GM23338 (cell line): ENCODE measurements at regions not wholly inside any gene's neighbourhood (a gene's known extent, or its start where the extent isn't known, plus 50 kb on each side); places are given as distances from the start of the nearest gene placed in this dataset.
A peak's percentile ranks its signal among the peaks of the same experiment; 100 is the strongest.

Experiments
- ATAC-seq: fragments of 200-7000 bp; cut with Tn5 transposase; 3 replicates; pipeline ENCODE4 v1.9.1; 2020
- DNase-seq: peaks from one replicate; pipeline ENCODE4 v3.0.0-alpha.2; 2015; ENCODE audit warnings: low spot score
- H2AFZ ChIP-seq: fragments of 200-600 bp; sonication (generic); 2 replicates; pipeline ENCODE4 v1.8.0; 2016; ENCODE audit warnings: antibody characterized with exemption, mild to moderate bottlenecking, moderate library complexity
- H3F3A ChIP-seq: fragments of 200-600 bp; sonication (generic); replicated peaks from 2 replicates; pipeline ENCODE4 v1.8.0; 2017; ENCODE audit warnings: antibody characterized with exemption, mixed run types, low read depth
- H3K27ac ChIP-seq: fragments of 200-600 bp; sonication (generic); 2 replicates; pipeline ENCODE4 v1.6.1; 2016; ENCODE audit warnings: low read depth
- H3K27me3 ChIP-seq: fragments of 200-600 bp; sonication (generic); 2 replicates; pipeline ENCODE4 v1.8.0; 2016; ENCODE audit warnings: mild to moderate bottlenecking, mixed run types, moderate library complexity; ENCODE audit not compliant: insufficient read depth
- H3K36me3 ChIP-seq: fragments of 200-600 bp; sonication (generic); 2 replicates; pipeline ENCODE4 v1.8.0; 2016; ENCODE audit warnings: mild to moderate bottlenecking; ENCODE audit not compliant: insufficient read depth
- H3K4me1 ChIP-seq: fragments of 200-600 bp; sonication (generic); 2 replicates; pipeline ENCODE4 v1.8.0; 2016; ENCODE audit warnings: mild to moderate bottlenecking, moderate library complexity; ENCODE audit not compliant: insufficient read depth
- H3K4me2 ChIP-seq: fragments of 200-600 bp; sonication (generic); 2 replicates; pipeline ENCODE4 v1.7.1; 2017; ENCODE audit warnings: mixed run types
- H3K4me3 ChIP-seq: fragments of 200-600 bp; sonication (generic); 2 replicates; pipeline ENCODE4 v1.6.1; 2016; ENCODE audit warnings: mixed run types
- H3K79me2 ChIP-seq: fragments of 200-600 bp; sonication (generic); replicated peaks from 2 replicates; pipeline ENCODE4 v1.8.0; 2017; ENCODE audit warnings: mild to moderate bottlenecking; ENCODE audit not compliant: insufficient read depth
- H3K9me2 ChIP-seq: fragments of 200-600 bp; sonication (generic); 2 replicates; pipeline ENCODE4 v1.8.0; 2017; ENCODE audit not compliant: insufficient read depth
- H4K20me1 ChIP-seq: fragments of 200-600 bp; sonication (generic); replicated peaks from 2 replicates; pipeline ENCODE4 v1.8.0; 2017; ENCODE audit warnings: mild to moderate bottlenecking; ENCODE audit not compliant: insufficient read depth
- H3K27ac Mint-ChIP-seq: 2 replicates; pipeline ENCODE4 v1.8.0; 2020; ENCODE audit warnings: inconsistent platforms, mild to moderate bottlenecking, moderate library complexity, mixed read lengths
- H3K27me3 Mint-ChIP-seq: 3 replicates; pipeline ENCODE4 v1.8.0; 2022; ENCODE audit warnings: low read depth, mild to moderate bottlenecking, moderate library complexity, mixed read lengths, inconsistent platforms; ENCODE audit not compliant: insufficient read depth, poor library complexity
- H3K36me3 Mint-ChIP-seq: 3 replicates; pipeline ENCODE4 v1.8.0; 2021; ENCODE audit warnings: low read depth, mild to moderate bottlenecking, inconsistent platforms, moderate library complexity, mixed read lengths
- H3K4me1 Mint-ChIP-seq: 3 replicates; pipeline ENCODE4 v1.8.0; 2020; ENCODE audit warnings: mild to moderate bottlenecking, inconsistent platforms, mixed read lengths
- H3K4me3 Mint-ChIP-seq: 3 replicates; pipeline ENCODE4 v1.8.0; 2021; ENCODE audit warnings: moderate library complexity, mild to moderate bottlenecking, inconsistent platforms, mixed read lengths
- H3K9me3 Mint-ChIP-seq: 3 replicates; pipeline ENCODE4 v1.8.0; 2020; ENCODE audit warnings: moderate library complexity, mild to moderate bottlenecking, inconsistent platforms, mixed read lengths
- CREB1 ChIP-seq: fragments of 250-450 bp; sonication (Bioruptor Pico); IDR thresholded peaks from 2 replicates; pipeline ENCODE4 v1.5.0; 2020; ENCODE audit warnings: low read depth, mild to moderate bottlenecking, moderate library complexity
- EZH2 ChIP-seq: fragments of 200-600 bp; sonication (generic); IDR thresholded peaks from one replicate; pipeline ENCODE4 v1.8.0; 2017; ENCODE audit warnings: antibody characterized with exemption, mild to moderate bottlenecking, low read depth; ENCODE audit not compliant: unreplicated experiment
- EZH2phosphoT487 ChIP-seq: fragments of 200-600 bp; sonication (generic); IDR thresholded peaks from one replicate; pipeline ENCODE4 v1.8.1; 2018; ENCODE audit warnings: antibody characterized with exemption; ENCODE audit not compliant: unreplicated experiment
- JUNB ChIP-seq: IDR thresholded peaks from one replicate; pipeline ENCODE4 v1.6.1; 2016; ENCODE audit warnings: antibody characterized with exemption; ENCODE audit not compliant: unreplicated experiment
- NANOG ChIP-seq: IDR thresholded peaks from 2 replicates; pipeline ENCODE4 v1.6.1; 2016; ENCODE audit warnings: antibody characterized with exemption, borderline replicate concordance
- POLR2AphosphoS5 ChIP-seq: IDR thresholded peaks from 2 replicates; pipeline ENCODE4 v1.6.1; 2016; ENCODE audit warnings: antibody characterized with exemption, low read depth
- STAT1 ChIP-seq: IDR thresholded peaks from one replicate; pipeline ENCODE4 v1.6.1; 2016; ENCODE audit warnings: antibody characterized with exemption; ENCODE audit not compliant: unreplicated experiment
- TF ChIP-seq, protein P1 (sequence below): IDR thresholded peaks from one replicate; pipeline ENCODE4 v1.6.1; 2018; ENCODE audit warnings: antibody characterized with exemption; ENCODE audit not compliant: unreplicated experiment
- TF ChIP-seq, protein P2 (sequence below), 2 experiments: fragments of 200-600 bp in 1 of 2; sonication (generic) in 1 of 2; conservative IDR thresholded peaks; 2 replicates each; pipeline versions ENCODE4 v1.5.1 to v1.6.1; 2016 to 2017; ENCODE audit warnings: antibody characterized with exemption in 2 of 2, low read depth in 2 of 2, mild to moderate bottlenecking in 2 of 2, moderate library complexity in 1 of 2

DNA sequence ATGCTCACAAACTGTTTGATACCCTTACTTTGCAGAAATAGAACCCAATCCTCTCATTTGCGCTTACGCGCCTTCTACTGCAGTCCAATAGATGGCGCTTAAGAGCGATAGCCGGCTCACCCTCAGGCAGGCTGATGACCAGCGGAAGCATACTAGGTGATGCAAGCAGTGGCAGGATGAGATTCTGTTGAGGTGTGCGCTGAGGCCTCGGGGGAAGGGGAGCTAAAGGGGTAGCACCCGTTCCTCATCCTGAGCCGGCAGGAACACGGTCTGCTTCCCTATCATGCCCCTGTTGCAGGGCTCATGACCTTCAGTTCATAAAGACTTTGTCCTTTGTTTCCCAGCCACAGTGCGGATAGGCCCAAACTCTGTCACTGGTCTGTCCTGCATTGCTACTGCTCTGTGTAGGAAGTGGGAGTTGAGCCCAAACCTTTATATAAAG lies 628.9 kb downstream of the TLL1 start:
- H3K27me3 Mint-ChIP-seq: no peaks in the 10 kb centered on the region
- H3K27ac Mint-ChIP-seq: peak overlapping the region; percentile 76; the same call in 1 of the 2 replicates
- DNase-seq (peak; percentile 90), ATAC-seq (peak; percentile 99)
- H3K4me2 ChIP-seq: no peak overlapping the region
- no peaks in the 10 kb centered on the region for H3K36me3 Mint-ChIP-seq
- TF ChIP-seq, protein P1, sequence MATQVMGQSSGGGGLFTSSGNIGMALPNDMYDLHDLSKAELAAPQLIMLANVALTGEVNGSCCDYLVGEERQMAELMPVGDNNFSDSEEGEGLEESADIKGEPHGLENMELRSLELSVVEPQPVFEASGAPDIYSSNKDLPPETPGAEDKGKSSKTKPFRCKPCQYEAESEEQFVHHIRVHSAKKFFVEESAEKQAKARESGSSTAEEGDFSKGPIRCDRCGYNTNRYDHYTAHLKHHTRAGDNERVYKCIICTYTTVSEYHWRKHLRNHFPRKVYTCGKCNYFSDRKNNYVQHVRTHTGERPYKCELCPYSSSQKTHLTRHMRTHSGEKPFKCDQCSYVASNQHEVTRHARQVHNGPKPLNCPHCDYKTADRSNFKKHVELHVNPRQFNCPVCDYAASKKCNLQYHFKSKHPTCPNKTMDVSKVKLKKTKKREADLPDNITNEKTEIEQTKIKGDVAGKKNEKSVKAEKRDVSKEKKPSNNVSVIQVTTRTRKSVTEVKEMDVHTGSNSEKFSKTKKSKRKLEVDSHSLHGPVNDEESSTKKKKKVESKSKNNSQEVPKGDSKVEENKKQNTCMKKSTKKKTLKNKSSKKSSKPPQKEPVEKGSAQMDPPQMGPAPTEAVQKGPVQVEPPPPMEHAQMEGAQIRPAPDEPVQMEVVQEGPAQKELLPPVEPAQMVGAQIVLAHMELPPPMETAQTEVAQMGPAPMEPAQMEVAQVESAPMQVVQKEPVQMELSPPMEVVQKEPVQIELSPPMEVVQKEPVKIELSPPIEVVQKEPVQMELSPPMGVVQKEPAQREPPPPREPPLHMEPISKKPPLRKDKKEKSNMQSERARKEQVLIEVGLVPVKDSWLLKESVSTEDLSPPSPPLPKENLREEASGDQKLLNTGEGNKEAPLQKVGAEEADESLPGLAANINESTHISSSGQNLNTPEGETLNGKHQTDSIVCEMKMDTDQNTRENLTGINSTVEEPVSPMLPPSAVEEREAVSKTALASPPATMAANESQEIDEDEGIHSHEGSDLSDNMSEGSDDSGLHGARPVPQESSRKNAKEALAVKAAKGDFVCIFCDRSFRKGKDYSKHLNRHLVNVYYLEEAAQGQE: no peak
- TF ChIP-seq, protein P2, sequence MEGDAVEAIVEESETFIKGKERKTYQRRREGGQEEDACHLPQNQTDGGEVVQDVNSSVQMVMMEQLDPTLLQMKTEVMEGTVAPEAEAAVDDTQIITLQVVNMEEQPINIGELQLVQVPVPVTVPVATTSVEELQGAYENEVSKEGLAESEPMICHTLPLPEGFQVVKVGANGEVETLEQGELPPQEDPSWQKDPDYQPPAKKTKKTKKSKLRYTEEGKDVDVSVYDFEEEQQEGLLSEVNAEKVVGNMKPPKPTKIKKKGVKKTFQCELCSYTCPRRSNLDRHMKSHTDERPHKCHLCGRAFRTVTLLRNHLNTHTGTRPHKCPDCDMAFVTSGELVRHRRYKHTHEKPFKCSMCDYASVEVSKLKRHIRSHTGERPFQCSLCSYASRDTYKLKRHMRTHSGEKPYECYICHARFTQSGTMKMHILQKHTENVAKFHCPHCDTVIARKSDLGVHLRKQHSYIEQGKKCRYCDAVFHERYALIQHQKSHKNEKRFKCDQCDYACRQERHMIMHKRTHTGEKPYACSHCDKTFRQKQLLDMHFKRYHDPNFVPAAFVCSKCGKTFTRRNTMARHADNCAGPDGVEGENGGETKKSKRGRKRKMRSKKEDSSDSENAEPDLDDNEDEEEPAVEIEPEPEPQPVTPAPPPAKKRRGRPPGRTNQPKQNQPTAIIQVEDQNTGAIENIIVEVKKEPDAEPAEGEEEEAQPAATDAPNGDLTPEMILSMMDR (conservative IDR thresholded peaks at IDR 0.05; ENCODE audit: low read depth in 2 of 2): peak; percentile 85 to 93
- TF ChIP-seq POLR2AphosphoS5: 0 out of 2 replicates have a peak, but pooled peaks have one; percentile 32
- TF ChIP-seq EZH2phosphoT487: no peak
- TF ChIP-seq CREB1 (CRISPR knock-in tag): peak; percentile 61
- peaks cover 9% of the 10 kb centered on the region for H3K9me2 ChIP-seq
- H3K9me3 Mint-ChIP-seq: peaks cover 2% of the 10 kb centered on the region; the same call in 2 of the 3 replicates
- H3K4me3 Mint-ChIP-seq: no peak overlapping the region
- H3K36me3 ChIP-seq: no peaks in the 10 kb centered on the region
- H3K4me1 Mint-ChIP-seq: peaks cover 8% of the 10 kb centered on the region
- no peaks in the 10 kb centered on the region for H3K79me2 ChIP-seq
- no peaks in the 10 kb centered on the region for H3F3A ChIP-seq
- H3K4me3 ChIP-seq: no peak overlapping the region
- H3K4me1 ChIP-seq: no peaks in the 10 kb centered on the region; the same call in 1 of the 2 replicates
- peak overlapping the region; percentile 70; the same call in 1 of the 2 replicates for H2AFZ ChIP-seq
- H4K20me1 ChIP-seq: no peaks in the 10 kb centered on the region
- no peak overlapping the region for H3K27ac ChIP-seq
- no peaks in the 10 kb centered on the region for H3K27me3 ChIP-seq

DNA sequence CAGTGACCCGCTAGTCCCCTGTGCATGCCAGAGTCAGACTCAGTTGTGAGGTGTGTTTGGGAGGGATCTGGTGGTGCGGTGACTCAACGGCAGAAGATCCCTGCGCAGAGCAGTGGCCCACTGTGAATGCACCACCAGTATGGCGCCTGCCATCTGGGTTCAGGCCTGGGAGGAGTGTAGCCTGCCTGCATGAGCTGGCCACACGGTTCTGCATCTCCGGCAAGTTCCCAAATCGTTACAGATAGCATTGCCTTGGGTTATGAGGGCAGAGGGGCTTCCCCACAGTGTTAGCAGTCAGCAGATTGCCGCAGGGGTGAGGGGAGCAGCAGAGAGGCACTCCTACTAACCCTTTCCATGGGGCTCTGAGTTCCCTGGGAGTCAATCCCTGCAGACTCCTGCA lies 629.6 kb downstream of the TLL1 start:
- Mint-ChIP-seq H3K27ac (no peak overlapping the region), H3K4me1 (peaks cover 8% of the 10 kb centered on the region), H3K36me3 (no peaks in the 10 kb centered on the region), H3K4me3 (no peak overlapping the region), H3K9me3 (peaks cover 2% of the 10 kb centered on the region; the same call in 2 of the 3 replicates), H3K27me3 (no peaks in the 10 kb centered on the region)
- Histone ChIP-seq H3K79me2 (no peaks in the 10 kb centered on the region), H3F3A (no peaks in the 10 kb centered on the region), H3K27ac (no peak overlapping the region), H4K20me1 (no peaks in the 10 kb centered on the region), H3K9me2 (peaks cover 9% of the 10 kb centered on the region), H3K36me3 (no peaks in the 10 kb centered on the region), H2AFZ (peak overlapping the region; percentile 70), H3K4me2 (no peak overlapping the region), H3K4me1 (no peaks in the 10 kb centered on the region; the same call in 1 of the 2 replicates), H3K27me3 (no peaks in the 10 kb centered on the region), H3K4me3 (no peak overlapping the region)
- ATAC-seq (no peak; the same call in 2 of the 3 replicates), DNase-seq (no peak)
- TF ChIP-seq NANOG: no peak
- TF ChIP-seq EZH2: no peak
- TF ChIP-seq POLR2AphosphoS5: no peak
- no peak for TF ChIP-seq STAT1
- no peak for TF ChIP-seq JUNB
